PFSK-1 (cell line): ENCODE measurements at regions not wholly inside any gene's neighbourhood (a gene's known extent, or its start where the extent isn't known, plus 50 kb on each side); places are given as distances from the start of the nearest gene placed in this dataset.

Experiments used
- FOXP2 ChIP-seq: optimal IDR thresholded peaks from 2 replicates; pipeline ENCODE3; 2011; ENCODE audit warnings: borderline replicate concordance, control low read depth, inconsistent platforms; ENCODE audit not compliant: insufficient read depth; ENCODE audit errors: extremely low read length, extremely low read depth
- POLR2AphosphoS5 ChIP-seq: IDR thresholded peaks from 2 replicates; pipeline ENCODE4 v1.6.1; 2012; ENCODE audit warnings: low read depth, mild to moderate bottlenecking, control low read depth, low read length, moderate library complexity
- SIN3A ChIP-seq: IDR thresholded peaks from 2 replicates; pipeline ENCODE4 v1.6.1; 2012; ENCODE audit warnings: mild to moderate bottlenecking, low read length, moderate library complexity, borderline replicate concordance; ENCODE audit not compliant: insufficient read depth
- TAF1 ChIP-seq: IDR thresholded peaks from 2 replicates; pipeline ENCODE4 v1.6.1; 2012; ENCODE audit warnings: low read length, control low read depth, borderline replicate concordance; ENCODE audit not compliant: insufficient read depth
- TF ChIP-seq, protein P1 (sequence below), 2 experiments: IDR thresholded peaks; 2 replicates each; pipeline versions ENCODE4 v1.6.1 to v1.8.0; 2011 to 2012; ENCODE audit warnings: low read depth in 2 of 2, low read length in 2 of 2, control low read depth in 1 of 2, inconsistent platforms in 1 of 2, mild to moderate bottlenecking in 1 of 2, moderate library complexity in 1 of 2; ENCODE audit not compliant: insufficient read depth in 1 of 2

DNA sequence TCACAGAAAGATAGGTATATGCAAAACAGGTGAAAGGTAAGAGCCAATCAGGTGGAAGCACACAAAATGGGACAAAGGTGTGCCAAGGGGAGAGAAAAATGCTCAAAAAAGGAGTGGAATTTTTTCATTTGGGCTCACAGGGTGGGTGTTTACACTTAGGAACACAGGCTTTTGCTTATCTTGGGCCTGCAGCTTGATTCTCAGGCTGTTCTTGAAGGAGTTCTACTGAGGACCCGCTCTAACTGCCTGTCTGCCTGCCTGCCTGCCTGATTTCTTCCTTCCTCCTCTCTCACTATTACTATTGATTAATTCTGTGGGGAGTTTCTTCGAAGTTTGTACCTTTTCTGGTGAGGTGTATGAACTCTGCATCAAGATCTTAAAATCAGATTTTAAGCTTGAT is 120.3 kb upstream of the CTSO start:
- no peak for TF ChIP-seq TAF1
- TF ChIP-seq, protein P1, sequence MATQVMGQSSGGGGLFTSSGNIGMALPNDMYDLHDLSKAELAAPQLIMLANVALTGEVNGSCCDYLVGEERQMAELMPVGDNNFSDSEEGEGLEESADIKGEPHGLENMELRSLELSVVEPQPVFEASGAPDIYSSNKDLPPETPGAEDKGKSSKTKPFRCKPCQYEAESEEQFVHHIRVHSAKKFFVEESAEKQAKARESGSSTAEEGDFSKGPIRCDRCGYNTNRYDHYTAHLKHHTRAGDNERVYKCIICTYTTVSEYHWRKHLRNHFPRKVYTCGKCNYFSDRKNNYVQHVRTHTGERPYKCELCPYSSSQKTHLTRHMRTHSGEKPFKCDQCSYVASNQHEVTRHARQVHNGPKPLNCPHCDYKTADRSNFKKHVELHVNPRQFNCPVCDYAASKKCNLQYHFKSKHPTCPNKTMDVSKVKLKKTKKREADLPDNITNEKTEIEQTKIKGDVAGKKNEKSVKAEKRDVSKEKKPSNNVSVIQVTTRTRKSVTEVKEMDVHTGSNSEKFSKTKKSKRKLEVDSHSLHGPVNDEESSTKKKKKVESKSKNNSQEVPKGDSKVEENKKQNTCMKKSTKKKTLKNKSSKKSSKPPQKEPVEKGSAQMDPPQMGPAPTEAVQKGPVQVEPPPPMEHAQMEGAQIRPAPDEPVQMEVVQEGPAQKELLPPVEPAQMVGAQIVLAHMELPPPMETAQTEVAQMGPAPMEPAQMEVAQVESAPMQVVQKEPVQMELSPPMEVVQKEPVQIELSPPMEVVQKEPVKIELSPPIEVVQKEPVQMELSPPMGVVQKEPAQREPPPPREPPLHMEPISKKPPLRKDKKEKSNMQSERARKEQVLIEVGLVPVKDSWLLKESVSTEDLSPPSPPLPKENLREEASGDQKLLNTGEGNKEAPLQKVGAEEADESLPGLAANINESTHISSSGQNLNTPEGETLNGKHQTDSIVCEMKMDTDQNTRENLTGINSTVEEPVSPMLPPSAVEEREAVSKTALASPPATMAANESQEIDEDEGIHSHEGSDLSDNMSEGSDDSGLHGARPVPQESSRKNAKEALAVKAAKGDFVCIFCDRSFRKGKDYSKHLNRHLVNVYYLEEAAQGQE (IDR thresholded peaks at IDR 0.05; ENCODE audit: insufficient read depth in 1 of 2, low read depth in 2 of 2, low read length in 2 of 2), result no peak
- TF ChIP-seq POLR2AphosphoS5, result no peak
- no peak for TF ChIP-seq FOXP2
- no peak for TF ChIP-seq SIN3A

DNA sequence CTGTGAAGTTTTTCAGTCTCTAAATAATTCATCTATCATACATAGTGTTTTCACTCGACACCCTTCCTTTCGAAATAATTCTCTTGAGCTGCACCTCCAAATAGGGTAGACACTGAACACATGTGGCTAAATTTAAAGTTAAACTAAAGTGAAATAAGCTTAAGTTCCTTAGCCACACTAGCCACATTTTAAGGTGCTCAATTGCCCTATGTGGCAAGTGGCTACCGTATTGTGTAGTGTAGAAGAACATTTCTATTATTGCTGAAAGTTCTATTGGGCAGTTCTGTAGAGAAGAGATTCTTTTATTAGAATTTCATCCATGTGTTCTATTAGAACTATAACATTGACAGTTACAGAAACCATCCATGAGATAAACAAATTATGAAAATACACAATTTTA is 107.0 kb upstream of the CTSO start:
- TF ChIP-seq SIN3A (no peak), TAF1 (no peak), FOXP2 (no peak), POLR2AphosphoS5 (no peak)
- TF ChIP-seq, protein P1 (IDR thresholded peaks at IDR 0.05; ENCODE audit: insufficient read depth in 1 of 2, low read depth in 2 of 2, low read length in 2 of 2), result no peak

DNA sequence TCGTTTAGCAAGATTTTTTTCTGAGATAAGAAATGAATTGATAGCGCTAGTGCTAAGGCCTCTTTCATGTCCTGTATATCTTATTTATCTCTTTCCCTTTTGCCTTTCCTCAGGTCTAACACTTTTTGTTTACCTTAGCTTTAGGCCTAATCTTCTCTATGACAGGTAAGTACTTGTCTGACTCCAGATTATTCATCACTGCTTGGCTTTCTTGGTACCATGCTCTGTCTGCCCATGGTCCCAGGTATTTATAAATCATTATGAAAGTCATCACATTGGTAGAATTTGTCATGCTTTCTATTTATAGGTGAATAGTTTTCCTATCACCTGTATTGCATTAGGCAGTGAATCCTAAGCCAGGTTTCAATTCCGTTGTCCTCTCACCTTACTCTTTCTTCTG is 99.5 kb upstream of the CTSO start:
- no peak for TF ChIP-seq FOXP2
- no peak for TF ChIP-seq TAF1
- TF ChIP-seq, protein P1 (IDR thresholded peaks at IDR 0.05; ENCODE audit: insufficient read depth in 1 of 2, low read depth in 2 of 2, low read length in 2 of 2), result no peak
- no peak for TF ChIP-seq POLR2AphosphoS5
- TF ChIP-seq SIN3A, result no peak

DNA sequence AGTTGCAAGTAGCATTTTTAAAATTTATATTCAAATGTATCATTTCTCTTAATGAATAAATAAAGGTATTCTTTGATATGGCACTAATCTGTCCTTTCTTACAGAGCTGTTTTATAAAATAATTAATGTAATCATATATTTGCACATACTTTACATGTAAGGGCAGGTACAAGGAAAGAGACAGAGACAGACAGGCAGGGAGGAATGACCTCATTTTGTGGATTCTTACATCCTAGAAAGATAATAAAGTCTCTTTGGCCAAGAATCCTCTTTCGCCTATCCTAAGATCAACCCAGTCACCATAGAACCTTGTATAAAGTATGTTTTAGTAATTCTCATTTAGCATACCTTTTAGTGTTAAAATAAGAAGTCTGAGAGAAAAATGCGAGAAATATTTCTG is 98.5 kb upstream of the CTSO start:
- TF ChIP-seq FOXP2, result no peak
- TF ChIP-seq POLR2AphosphoS5, result no peak
- TF ChIP-seq, protein P1 (IDR thresholded peaks at IDR 0.05; ENCODE audit: insufficient read depth in 1 of 2, low read depth in 2 of 2, low read length in 2 of 2), result no peak
- TF ChIP-seq SIN3A, result no peak
- no peak for TF ChIP-seq TAF1

DNA sequence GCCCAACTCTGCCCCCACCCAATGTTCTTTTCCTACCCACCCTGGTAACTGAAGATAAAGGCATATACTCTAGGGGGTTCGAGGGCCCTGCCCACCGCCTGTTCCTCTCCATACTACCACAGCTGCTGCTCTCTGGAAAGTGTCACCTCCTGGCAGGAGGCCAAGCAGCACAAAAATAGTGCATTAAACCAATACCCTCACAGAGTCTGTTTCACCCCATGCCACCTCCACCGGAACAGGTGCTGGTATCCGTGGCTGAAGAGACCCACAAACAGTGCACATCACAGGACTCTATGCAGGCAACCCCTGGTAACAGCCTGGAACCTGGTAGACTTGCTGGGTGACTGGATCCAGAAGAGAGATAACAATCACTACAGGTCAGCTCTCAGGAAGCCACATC is 85.1 kb upstream of the CTSO start:
- TF ChIP-seq FOXP2, result no peak
- TF ChIP-seq POLR2AphosphoS5, result no peak
- TF ChIP-seq TAF1, result no peak
- TF ChIP-seq SIN3A, result no peak
- TF ChIP-seq, protein P1 (IDR thresholded peaks at IDR 0.05; ENCODE audit: insufficient read depth in 1 of 2, low read depth in 2 of 2, low read length in 2 of 2), result no peak
